LNCaP clone FGC (cell line): ENCODE measurements at regions not wholly inside any gene's neighbourhood (a gene's known extent, or its start where the extent isn't known, plus 50 kb on each side); places are given as distances from the start of the nearest gene placed in this dataset.

ENCODE experiments used
- DNase-seq: peaks from one replicate; pipeline ENCODE4 v3.0.0-alpha.2; 2011; ENCODE audit warnings: low read depth
- H3K4me3 ChIP-seq: 2 replicates; pipeline ENCODE4 v1.5.1; 2011; ENCODE audit warnings: mild to moderate bottlenecking, low read depth, low read length, control low read depth
- TF ChIP-seq, protein P1 (sequence below): IDR thresholded peaks from 2 replicates; pipeline ENCODE4 v1.5.1; 2012; ENCODE audit warnings: mild to moderate bottlenecking; ENCODE audit not compliant: control insufficient read depth, insufficient read depth; ENCODE audit errors: extremely low read depth

DNA sequence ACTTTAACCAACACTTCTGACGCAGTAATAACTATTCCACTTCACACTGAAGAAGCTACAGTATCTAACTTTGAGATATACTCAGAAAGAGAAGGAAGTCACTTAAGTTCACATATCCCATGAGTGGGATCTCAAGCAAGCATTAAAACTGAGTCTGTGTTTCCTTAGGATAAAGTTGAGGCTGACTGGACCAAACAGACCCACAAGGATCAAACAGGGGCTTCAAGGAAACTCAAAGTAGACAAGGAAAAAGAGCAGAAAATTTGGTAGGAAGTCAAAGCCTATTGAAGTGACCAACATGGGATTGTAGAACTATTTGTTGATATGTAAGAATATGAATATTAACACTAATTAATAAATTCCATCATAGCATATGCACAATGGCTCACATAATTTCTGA lies 294.9 kb downstream of the ADGB start:
- DNase-seq: no peak
- TF ChIP-seq, protein P1, sequence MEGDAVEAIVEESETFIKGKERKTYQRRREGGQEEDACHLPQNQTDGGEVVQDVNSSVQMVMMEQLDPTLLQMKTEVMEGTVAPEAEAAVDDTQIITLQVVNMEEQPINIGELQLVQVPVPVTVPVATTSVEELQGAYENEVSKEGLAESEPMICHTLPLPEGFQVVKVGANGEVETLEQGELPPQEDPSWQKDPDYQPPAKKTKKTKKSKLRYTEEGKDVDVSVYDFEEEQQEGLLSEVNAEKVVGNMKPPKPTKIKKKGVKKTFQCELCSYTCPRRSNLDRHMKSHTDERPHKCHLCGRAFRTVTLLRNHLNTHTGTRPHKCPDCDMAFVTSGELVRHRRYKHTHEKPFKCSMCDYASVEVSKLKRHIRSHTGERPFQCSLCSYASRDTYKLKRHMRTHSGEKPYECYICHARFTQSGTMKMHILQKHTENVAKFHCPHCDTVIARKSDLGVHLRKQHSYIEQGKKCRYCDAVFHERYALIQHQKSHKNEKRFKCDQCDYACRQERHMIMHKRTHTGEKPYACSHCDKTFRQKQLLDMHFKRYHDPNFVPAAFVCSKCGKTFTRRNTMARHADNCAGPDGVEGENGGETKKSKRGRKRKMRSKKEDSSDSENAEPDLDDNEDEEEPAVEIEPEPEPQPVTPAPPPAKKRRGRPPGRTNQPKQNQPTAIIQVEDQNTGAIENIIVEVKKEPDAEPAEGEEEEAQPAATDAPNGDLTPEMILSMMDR: no peak
- H3K4me3 ChIP-seq: no peak overlapping the region

DNA sequence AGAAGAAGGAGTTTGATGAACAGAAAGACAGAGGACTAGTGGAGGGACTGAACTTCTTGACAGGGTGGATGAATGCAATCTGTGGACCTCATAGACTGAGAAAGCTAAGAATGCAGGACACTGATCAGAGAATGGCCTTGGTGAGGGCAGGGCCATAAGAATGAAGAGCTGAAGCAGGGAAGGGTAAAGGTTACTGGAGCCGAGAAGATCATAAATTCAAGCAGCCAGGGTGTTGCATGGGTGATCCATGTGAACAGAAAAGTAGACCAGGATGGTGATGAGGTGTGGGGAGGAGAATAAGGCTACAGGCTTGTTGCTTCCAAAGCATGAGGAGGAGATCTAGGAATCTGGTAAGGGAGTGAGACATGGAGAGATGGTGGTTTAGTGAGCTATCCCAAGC lies 295.9 kb downstream of the ADGB start:
- TF ChIP-seq, protein P1: no peak
- no peak overlapping the region for H3K4me3 ChIP-seq
- no peak for DNase-seq

DNA sequence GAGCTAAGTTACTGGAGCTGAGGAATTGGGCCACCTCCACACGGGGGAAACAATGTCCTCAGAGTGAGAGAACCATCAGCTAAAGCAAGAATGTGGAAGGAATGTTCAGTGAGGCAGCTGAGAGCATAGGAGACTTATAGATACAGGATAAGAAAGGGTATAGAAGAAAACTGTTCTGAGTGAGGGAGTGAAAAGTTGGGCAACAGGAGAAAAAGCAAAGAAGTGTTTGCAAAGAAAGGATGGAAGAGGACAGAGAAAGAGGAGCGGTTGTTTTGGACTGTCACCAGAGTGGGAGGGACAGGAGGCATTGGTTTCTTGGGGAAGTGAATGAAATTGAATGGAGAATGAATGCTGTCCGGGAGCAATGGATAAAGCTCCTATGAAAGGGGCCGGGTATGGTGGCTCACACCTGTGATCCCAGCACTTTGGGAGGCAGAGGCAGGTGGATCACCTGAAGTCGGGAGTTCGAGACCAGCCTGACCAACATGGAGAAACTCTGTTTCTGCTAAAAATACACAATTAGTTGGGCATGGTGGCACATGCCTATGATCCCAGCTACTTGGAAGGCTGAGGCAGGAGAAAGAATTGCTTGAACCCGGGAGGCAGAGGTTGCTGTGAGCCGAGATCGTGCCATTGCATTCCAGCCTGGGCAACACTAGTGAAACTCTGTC lies 296.5 kb downstream of the ADGB start:
- H3K4me3 ChIP-seq: no peak overlapping the region
- DNase-seq: no peak
- TF ChIP-seq, protein P1: no peak

DNA sequence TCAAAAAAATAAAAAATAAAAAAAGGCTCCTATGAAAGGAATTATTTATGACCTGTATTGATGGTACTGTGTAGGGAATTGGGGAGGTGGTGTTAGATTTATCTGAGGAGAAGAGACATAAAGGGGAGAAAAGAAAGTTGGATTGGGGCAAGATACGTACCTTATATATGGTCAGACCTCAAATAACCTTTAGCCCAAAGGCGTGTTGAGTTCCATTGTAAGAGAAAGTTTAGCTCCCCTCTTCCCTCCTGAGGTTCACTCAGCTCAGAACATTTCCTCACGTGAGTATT lies 296.9 kb downstream of the ADGB start:
- TF ChIP-seq, protein P1: no peak
- DNase-seq: no peak
- H3K4me3 ChIP-seq: no peak overlapping the region

DNA sequence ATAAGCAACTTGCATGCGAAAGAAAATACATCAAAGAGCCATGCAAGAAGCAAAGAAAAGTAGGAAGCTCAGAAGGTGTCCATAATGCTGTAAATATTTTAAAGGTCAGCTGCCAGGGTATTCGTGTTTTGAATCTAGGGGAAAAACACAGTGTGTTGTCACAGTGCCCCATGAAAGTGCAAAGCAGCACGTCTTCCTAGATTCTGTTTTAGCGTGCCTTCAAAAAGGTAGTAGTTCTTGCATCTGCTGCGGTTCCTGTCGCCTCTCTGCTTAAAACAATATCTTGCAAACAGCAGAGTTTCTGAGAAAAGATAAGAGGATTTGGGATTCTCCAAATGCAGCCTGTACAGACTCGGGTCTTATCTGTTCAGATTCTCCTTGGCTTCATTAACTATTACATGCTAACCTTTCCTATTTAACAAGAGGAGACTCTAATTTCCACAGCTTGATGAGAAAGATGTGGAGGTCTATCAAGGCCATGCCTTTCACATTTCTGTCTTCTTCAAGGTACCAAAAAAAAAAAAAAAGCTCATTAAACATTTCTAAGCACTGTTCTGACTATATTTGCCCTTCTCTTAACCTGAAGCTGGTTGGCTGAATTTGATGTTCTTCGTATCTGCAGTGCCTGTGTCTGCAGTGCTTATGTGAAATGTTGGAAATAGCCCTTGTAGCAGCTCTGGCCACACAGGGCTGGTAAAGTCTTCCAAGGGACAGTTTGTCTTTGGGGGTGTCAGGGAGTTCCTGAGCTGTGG lies 297.5 kb downstream of the ADGB start:
- no peak for DNase-seq
- H3K4me3 ChIP-seq: no peak overlapping the region
- TF ChIP-seq, protein P1: no peak

DNA sequence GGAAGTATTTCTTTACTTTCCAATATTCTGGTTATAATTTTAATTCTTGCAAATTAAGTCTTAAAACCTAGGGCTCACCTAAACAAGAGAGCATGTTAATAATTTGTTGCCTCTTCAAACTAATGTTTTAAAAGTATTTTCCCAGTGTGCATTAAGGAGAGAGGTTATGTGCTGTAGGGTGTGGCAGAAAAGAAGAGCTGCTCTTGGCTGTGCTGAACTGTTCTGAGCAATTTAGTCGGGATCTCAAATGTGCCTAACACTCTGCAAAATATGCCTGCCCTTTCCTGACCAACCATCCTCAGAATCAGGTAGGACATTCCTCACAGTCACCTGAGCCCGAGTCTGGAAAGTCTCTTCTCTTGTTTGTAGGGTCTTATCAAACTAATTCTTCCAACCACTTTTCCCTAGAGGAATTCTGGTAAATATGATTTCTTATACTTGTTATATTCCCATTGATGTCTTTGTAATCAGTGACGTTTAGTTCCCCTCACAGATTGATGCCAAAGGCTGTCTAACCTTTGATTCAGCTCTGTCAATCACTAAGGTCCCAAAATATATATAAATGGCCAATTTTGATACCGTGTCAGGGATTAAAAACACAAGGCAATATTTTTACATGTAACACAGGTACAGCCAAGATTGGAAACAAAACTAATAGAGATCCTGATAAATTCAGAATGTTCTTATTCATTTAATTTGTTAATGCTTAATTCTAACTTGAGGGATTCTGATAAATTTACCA lies 298.4 kb downstream of the ADGB start:
- no peak for DNase-seq
- H3K4me3 ChIP-seq: no peak overlapping the region
- TF ChIP-seq, protein P1: no peak
